ENCODE measurements at regions not wholly inside any gene's neighbourhood (a gene's known extent, or its start where the extent isn't known, plus 50 kb on each side); places are given as distances from the start of the nearest gene placed in this dataset.
"Not testable (repeated sequence)": the region's sequence is repeated elsewhere in the genome, so short reads cannot be mapped to it uniquely, and the experiment has no call there.

DNA sequence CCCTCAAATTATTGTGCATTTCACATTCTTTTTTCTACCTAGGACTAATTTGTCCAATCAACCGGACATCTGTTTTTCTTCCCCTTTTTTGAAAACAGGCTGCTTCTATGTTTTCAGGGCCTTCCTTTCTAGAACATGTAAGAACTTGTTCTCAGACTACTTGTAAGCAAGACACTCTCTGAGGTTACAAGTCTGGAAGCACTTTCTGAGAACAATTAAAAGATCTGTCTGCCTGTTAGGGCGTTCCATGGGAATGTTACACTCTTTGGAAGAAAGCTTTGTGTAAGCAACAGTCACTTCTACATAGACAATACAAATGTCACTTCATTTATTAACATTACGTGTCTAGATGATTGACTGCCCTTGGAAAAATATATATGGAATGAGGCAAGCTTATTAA is 50.9 kb upstream of the HSPB3 start:
- no peak for DNase-seq (ENCODE audit: low read depth)

DNA sequence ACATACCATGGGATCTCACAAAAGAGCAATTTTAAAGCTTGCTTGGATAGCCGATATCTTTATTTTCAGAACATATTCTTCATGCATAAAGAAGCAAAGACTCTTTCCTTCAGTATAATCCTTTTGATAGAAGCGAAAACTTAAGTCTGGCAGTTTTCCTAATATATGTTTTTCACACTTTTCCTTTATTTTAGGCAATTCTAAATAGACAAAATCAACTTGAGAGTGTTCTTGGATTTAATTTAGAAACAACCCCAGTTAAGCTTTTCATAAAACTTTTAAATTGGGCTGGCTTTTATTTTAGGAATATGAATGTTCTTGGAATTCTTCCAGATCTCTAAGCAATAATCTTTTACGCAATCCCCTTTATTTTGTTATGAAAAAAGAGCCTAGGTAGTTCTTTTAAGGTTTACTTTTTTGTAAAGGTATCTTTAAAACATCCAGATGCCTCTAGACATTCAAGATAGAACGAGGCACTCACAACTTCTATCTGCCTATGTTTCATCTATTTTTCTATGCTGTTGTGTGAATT is 51.5 kb upstream of the HSPB3 start:
- no peak for DNase-seq (ENCODE audit: low read depth)

- no peak for DNase-seq (ENCODE audit: low read depth)
Measured at GRCh38 chr5:54403121-54403520, 52.4 kb upstream of the HSPB3 start.

- DNase-seq (ENCODE audit: low read depth) = no peak
Measured at GRCh38 chr5:54401515-54401914, 54.0 kb upstream of the HSPB3 start.

DNA sequence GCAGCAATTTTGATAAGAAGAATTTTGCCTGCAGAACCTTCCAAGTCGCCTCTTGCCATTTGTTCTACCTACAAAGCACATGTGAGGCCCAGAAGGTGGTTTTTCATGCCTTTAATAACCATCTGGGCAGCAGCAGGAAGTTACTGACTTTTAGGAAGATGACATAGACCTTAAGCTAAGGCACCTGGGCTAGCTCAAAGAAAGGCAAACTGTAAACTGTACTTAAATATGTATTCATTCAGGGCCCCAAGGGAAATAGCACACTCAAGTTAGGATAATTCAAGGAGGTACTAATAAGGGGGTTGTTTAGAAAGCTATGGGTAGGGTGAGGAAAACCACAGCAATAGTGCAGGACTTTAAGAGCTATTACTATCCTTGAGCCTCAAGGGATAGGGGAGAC is 57.3 kb upstream of the HSPB3 start:
- DNase-seq (ENCODE audit: low read depth) = no peak

- no peak for DNase-seq (ENCODE audit: low read depth)
Measured at GRCh38 chr5:54397420-54397819, 58.1 kb upstream of the HSPB3 start.

- not testable (repeated sequence) for DNase-seq (ENCODE audit: low read depth)
Measured at GRCh38 chr5:54393007-54393406, 62.5 kb upstream of the HSPB3 start.

GRCh38 chr5:54390539-54391031 is 64.9 kb upstream of the HSPB3 start:
- no peak for DNase-seq (ENCODE audit: low read depth)

DNA sequence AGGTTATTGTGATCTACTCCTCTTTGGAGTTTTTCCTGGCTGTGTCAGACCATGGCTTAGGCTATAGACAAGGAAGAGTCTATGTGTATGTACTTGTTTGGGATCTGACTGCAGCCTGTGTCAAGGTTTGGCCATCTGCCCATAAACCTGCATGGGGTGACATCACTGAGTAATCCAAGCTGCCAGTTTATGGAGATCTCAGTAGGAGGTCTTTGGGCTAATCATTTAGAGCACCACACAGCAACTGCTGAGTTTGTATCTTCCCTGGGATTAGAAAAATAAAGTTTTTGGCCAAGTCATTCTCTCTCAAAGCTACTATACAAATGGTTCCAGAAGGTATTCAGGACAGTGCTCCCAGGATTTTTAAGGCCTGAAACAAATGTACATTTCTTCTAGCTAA is 65.5 kb upstream of the HSPB3 start:
- DNase-seq (ENCODE audit: low read depth) = peak; percentile 55

DNA sequence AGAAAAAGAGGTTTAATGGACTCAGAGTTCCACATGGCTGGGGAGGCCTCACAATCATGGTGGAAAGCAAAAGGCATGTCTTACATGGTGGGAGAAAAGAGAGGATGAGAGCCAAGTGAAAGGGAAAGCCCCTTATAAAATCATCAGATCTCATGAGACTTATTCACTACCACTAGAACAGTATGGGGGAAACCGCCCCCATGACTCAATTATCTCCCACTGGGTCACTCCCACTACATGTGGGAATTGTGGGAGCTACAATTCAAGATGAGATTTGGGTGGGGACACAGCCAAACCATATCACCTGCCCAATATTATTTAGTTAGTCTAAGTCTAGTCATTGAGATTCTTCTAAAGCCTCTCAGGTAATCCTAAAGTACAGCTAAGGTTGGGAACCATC is 66.1 kb upstream of the HSPB3 start:
- DNase-seq (ENCODE audit: low read depth) = not testable (repeated sequence)

- no peak for DNase-seq (ENCODE audit: low read depth)
Measured at GRCh38 chr5:54388811-54389210, 66.7 kb upstream of the HSPB3 start.

- no peak for DNase-seq (ENCODE audit: low read depth)
Measured at GRCh38 chr5:54388409-54388808, 67.1 kb upstream of the HSPB3 start.

- peak; percentile 52 for DNase-seq (ENCODE audit: low read depth)
Measured at GRCh38 chr5:54387659-54388232, 67.8 kb upstream of the HSPB3 start.

DNA sequence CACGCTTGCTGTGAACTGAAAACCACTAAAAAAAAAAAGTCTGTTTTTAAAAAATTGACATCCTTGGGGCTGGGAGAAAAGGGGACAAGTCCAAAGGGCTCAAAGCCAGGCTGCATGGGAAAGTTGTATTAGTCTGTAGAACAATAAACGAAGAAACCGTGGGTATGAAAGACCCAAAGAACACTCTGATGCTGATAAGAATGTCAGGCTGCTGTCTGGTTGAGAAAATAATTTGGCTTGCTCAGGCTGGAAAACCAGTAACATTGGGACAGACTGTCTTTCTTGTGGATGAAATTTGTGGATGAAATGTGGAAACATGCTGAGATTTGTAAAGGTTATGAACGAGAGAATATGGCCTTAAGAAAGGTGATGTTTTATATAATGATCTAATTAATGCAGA is 68.5 kb upstream of the HSPB3 start:
- no peak for DNase-seq (ENCODE audit: low read depth)

DNA sequence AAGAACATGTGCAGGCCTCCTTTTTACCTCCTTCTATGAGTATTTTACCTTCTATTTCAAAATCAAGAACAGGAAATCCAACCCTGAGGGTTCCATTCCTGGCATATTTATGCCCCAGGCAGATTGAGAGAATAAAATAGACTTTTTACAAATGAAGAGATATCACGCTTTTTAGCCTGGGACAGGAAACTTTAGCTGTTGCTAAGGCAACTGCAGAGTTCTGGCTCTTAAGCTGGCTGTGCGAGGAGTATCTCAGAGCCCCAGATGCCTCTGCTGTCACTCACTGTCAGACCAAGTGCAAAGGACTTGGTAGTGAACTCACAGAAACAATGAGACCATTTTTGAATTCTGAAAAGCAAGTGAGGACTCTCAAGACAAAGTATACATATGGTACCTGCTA is 69.5 kb upstream of the HSPB3 start:
- DNase-seq (ENCODE audit: low read depth) = no peak

GRCh38 chr5:54384356-54384933 is 71.1 kb upstream of the HSPB3 start:
- no peak for DNase-seq (ENCODE audit: low read depth)

- no peak for DNase-seq (ENCODE audit: low read depth)
Measured at GRCh38 chr5:54383941-54384340, 71.6 kb upstream of the HSPB3 start.

GRCh38 chr5:54383225-54383901 is 72.1 kb upstream of the HSPB3 start:
- no peak for DNase-seq (ENCODE audit: low read depth)

GRCh38 chr5:54381319-54381718 is 70.9 kb upstream of the ARL15 start:
- not testable (repeated sequence) for DNase-seq (ENCODE audit: low read depth)

GRCh38 chr5:54379590-54379989 is 69.2 kb upstream of the ARL15 start:
- DNase-seq (ENCODE audit: low read depth) = no peak

GRCh38 chr5:54378707-54379106 is 68.3 kb upstream of the ARL15 start:
- DNase-seq (ENCODE audit: low read depth) = no peak

GRCh38 chr5:54377339-54377738 is 67.0 kb upstream of the ARL15 start:
- DNase-seq (ENCODE audit: low read depth) = not testable (repeated sequence)

DNA sequence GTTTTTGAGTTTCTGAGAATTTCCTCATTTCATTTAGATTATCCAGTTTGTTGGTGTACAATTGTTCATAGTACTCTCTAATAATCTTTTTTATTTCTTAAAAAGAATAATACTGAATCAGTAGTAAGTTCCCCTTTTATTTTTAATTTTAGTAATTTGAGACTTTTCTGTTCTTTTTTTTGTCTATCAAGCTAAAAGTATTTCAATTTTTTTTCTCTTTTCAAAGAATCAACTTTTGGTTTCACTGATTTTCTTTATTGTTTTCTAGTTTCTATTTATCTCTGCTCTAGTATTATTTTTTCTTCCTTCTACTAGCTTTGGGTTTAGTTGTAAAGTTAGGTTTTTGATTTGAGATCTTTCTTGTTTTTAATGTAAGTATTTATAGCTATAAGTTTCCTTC is 60.6 kb upstream of the ARL15 start:
- no peak for DNase-seq (ENCODE audit: low read depth)

Measured in stromal cell of bone marrow (primary cell).